KMS-11 (cell line): ENCODE measurements at regions not wholly inside any gene's neighbourhood (a gene's known extent, or its start where the extent isn't known, plus 50 kb on each side); places are given as distances from the start of the nearest gene placed in this dataset.

Experiments
- H2AFZ ChIP-seq: fragments of 200-600 bp; sonication (generic); 2 replicates; pipeline ENCODE4 v1.6.1; 2016; ENCODE audit warnings: antibody characterized with exemption, mixed run types, low read depth
- H3K27ac ChIP-seq: fragments of 200-600 bp; sonication (generic); 2 replicates; pipeline ENCODE4 v1.6.1; 2016; ENCODE audit warnings: mild to moderate bottlenecking, mixed run types
- H3K27me3 ChIP-seq: fragments of 200-600 bp; sonication (generic); 2 replicates; pipeline ENCODE4 v1.6.1; 2017; ENCODE audit warnings: mild to moderate bottlenecking, low read depth, mixed run types, moderate library complexity; ENCODE audit not compliant: insufficient read depth
- H3K36me3 ChIP-seq: fragments of 200-600 bp; sonication (generic); 2 replicates; pipeline ENCODE4 v1.6.1; 2017; ENCODE audit warnings: mild to moderate bottlenecking, mixed run types; ENCODE audit not compliant: insufficient read depth
- H3K4me1 ChIP-seq: fragments of 200-600 bp; sonication (generic); 2 replicates; pipeline ENCODE4 v1.6.1; 2016; ENCODE audit warnings: mild to moderate bottlenecking, low read depth, mixed run types; ENCODE audit not compliant: poor library complexity, severe bottlenecking
- H3K4me2 ChIP-seq: fragments of 200-600 bp; sonication (generic); 2 replicates; pipeline ENCODE4 v1.7.0; 2016; ENCODE audit warnings: mild to moderate bottlenecking, mixed run types
- H3K4me3 ChIP-seq: fragments of 200-600 bp; sonication (generic); IDR thresholded peaks from 2 replicates; pipeline ENCODE4 v1.6.1; 2017; ENCODE audit warnings: low read depth, low read length, mixed read lengths; ENCODE audit not compliant: insufficient read depth
- H3K79me2 ChIP-seq: fragments of 200-600 bp; sonication (generic); 2 replicates; pipeline ENCODE4 v1.6.1; 2016; ENCODE audit warnings: low read depth, mixed run types; ENCODE audit not compliant: insufficient read depth
- H3K9ac ChIP-seq: fragments of 200-600 bp; sonication (generic); 2 replicates; pipeline ENCODE4 v1.6.1; 2016; ENCODE audit warnings: mild to moderate bottlenecking, mixed run types
- H4K20me1 ChIP-seq: fragments of 200-600 bp; sonication (generic); 2 replicates; pipeline ENCODE4 v1.6.1; 2016; ENCODE audit warnings: mild to moderate bottlenecking, mixed run types; ENCODE audit not compliant: insufficient read depth
- TF ChIP-seq, protein P1 (sequence below): fragments of 200-600 bp; sonication (generic); conservative IDR thresholded peaks from 2 replicates; pipeline ENCODE4 v1.6.1; 2017; ENCODE audit warnings: low read depth, mild to moderate bottlenecking, antibody characterized with exemption, low read length, moderate library complexity, mixed read lengths

DNA sequence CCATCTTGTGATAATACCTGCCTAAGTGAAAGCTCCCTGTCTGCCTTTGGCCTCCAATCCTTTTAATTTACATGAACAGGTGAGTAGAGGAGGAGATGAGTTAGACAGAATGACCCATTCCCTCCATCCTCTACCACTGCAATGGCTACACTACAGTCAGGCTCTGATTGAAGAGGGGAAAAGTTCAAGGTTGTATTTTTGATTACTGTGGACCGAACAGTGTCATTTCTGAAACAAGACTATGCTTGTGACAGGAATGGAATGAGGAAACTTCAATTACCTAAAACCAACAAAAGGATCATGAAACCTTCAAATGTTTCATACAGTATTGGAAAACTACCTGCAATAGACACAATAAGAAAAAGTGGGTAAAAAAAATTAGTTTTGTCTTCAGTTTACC lies 85.5 kb upstream of the GBE1 start:
- Histone ChIP-seq H4K20me1 (no peaks in the 10 kb centered on the region), H3K27ac (no peak overlapping the region), H3K4me2 (no peak overlapping the region), H3K4me1 (no peaks in the 10 kb centered on the region), H2AFZ (no peak overlapping the region), H3K9ac (no peak overlapping the region), H3K79me2 (no peaks in the 10 kb centered on the region), H3K4me3 (no peak overlapping the region), H3K36me3 (no peaks in the 10 kb centered on the region), H3K27me3 (no peaks in the 10 kb centered on the region)
- TF ChIP-seq, protein P1, sequence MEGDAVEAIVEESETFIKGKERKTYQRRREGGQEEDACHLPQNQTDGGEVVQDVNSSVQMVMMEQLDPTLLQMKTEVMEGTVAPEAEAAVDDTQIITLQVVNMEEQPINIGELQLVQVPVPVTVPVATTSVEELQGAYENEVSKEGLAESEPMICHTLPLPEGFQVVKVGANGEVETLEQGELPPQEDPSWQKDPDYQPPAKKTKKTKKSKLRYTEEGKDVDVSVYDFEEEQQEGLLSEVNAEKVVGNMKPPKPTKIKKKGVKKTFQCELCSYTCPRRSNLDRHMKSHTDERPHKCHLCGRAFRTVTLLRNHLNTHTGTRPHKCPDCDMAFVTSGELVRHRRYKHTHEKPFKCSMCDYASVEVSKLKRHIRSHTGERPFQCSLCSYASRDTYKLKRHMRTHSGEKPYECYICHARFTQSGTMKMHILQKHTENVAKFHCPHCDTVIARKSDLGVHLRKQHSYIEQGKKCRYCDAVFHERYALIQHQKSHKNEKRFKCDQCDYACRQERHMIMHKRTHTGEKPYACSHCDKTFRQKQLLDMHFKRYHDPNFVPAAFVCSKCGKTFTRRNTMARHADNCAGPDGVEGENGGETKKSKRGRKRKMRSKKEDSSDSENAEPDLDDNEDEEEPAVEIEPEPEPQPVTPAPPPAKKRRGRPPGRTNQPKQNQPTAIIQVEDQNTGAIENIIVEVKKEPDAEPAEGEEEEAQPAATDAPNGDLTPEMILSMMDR = no peak

DNA sequence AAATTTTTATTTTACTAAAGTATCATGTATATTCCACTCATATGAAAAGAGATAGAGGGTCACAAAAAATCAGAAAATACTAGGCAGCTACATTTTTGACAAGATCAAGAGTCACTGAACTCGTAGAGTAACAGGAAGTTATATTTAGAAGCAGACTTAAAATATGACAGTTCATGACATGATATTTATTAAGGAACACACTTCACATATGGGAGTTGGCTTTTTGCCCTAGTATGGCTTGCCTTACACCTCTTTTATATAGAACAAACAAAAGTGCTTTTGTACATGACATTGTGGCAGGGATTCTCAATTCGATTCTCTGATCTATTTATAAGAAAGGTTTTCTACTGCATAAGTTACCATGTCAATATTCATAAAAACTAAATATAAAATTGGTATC lies 80.1 kb upstream of the GBE1 start:
- Histone ChIP-seq H2AFZ (no peak overlapping the region), H4K20me1 (no peaks in the 10 kb centered on the region), H3K4me2 (no peak overlapping the region), H3K27me3 (no peaks in the 10 kb centered on the region), H3K36me3 (no peaks in the 10 kb centered on the region), H3K79me2 (no peaks in the 10 kb centered on the region), H3K4me1 (no peaks in the 10 kb centered on the region), H3K9ac (no peak overlapping the region), H3K27ac (no peak overlapping the region), H3K4me3 (no peak overlapping the region)
- TF ChIP-seq, protein P1 = no peak

DNA sequence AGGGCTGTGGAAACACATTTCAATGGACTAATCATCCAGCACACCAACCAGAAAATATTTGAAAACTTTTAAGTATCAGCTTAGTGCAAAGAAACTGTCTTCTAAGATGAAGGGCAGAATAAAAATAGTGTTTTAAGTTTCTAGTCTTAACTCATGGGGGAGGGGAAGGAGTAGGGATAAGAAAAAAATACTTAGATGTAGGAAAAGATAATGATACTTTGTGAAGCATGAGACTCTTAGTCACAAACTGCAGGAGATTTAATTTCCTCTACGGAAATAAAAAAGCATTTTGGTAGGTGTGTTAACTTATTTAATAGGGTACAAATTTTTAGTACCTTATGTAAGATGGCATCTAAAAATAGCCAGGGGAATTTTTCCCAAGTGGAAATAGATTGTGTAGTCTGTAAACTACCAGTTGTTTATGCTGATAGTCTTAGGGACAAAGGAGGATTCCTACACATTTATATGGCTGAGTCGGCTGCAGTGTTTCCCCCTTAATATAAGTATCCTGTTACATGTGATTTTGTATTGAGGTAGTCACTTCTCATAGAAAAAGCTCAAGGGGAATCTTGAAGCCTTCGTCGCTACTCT lies 78.2 kb upstream of the GBE1 start:
- Histone ChIP-seq H3K27me3 (no peaks in the 10 kb centered on the region), H3K27ac (no peak overlapping the region), H3K4me2 (no peak overlapping the region), H3K9ac (no peak overlapping the region), H2AFZ (no peak overlapping the region), H3K79me2 (no peaks in the 10 kb centered on the region), H3K4me3 (no peak overlapping the region), H3K4me1 (no peaks in the 10 kb centered on the region), H3K36me3 (no peaks in the 10 kb centered on the region), H4K20me1 (no peaks in the 10 kb centered on the region)
- TF ChIP-seq, protein P1 = no peak

DNA sequence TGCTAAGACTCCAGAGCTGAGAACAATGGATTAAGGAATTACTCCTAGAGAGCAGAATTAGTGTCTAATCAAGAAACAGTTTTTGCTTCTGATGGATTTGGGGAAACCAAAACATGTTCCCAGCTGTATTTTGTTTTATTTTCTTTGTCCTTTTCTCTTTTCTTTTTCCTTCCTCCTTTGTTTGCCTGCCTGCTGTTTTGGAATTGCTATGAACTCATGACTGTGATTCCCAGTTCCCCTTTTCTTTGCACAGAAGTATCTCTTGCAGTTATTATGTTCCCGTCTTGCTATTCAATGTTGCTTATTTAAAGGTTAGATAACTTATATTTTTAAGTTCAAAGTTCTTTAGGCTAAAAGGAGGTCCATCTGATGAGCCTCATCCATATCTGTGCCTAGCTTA lies 77.0 kb upstream of the GBE1 start:
- Histone ChIP-seq H3K36me3 (no peaks in the 10 kb centered on the region), H3K79me2 (no peaks in the 10 kb centered on the region), H3K27ac (no peak overlapping the region), H3K4me3 (no peak overlapping the region), H3K4me2 (no peak overlapping the region), H3K9ac (no peak overlapping the region), H3K4me1 (no peaks in the 10 kb centered on the region), H4K20me1 (no peaks in the 10 kb centered on the region), H3K27me3 (no peaks in the 10 kb centered on the region), H2AFZ (no peak overlapping the region)
- TF ChIP-seq, protein P1 = no peak
